Gastrocnemius medialis (tissue), 4 donors: ENCODE measurements at regions not wholly inside any gene's neighbourhood (a gene's known extent, or its start where the extent isn't known, plus 50 kb on each side); places are given as distances from the start of the nearest gene placed in this dataset.

Experiments
- CTCF ChIP-seq, 5 experiments: fragments of 450-650 bp in 3 of 5; fragments of 200-600 bp in 2 of 5; sonication (generic) in 2 of 5; IDR thresholded peaks in 4 of 5; conservative IDR thresholded peaks in 1 of 5; 1 replicate in 4 of 5; 2 replicates in 1 of 5; pipeline ENCODE4 v1.5.1; 2016 to 2019; ENCODE audit warnings: antibody characterized with exemption in 5 of 5, mild to moderate bottlenecking in 3 of 5, moderate library complexity in 3 of 5
- POLR2A ChIP-seq, 2 donors: fragments of 450-650 bp; IDR thresholded peaks; one replicate each; pipeline ENCODE4 v1.6.1; 2017; ENCODE audit warnings: antibody characterized with exemption in 2 of 2, mild to moderate bottlenecking in 2 of 2, moderate library complexity in 2 of 2

- TF ChIP-seq CTCF (IDR thresholded peaks at IDR 0.05 in 4 of 5, conservative IDR thresholded peaks at IDR 0.05 in 1 of 5) (no peak), POLR2A (IDR thresholded peaks at IDR 0.05) (no peak)
These were observed 474.0 kb downstream of the CCDC171 start for GRCh38 chr9:16026886-16027285.
